ENCODE measurements at regions not wholly inside any gene's neighbourhood (a gene's known extent, or its start where the extent isn't known, plus 50 kb on each side); places are given as distances from the start of the nearest gene placed in this dataset.

- no peak overlapping the region for H3K27ac ChIP-seq (ENCODE audit: low read depth, low read length)
- H3K4me1 ChIP-seq (ENCODE audit: control insufficient read depth in 1 of 2, insufficient read depth in 2 of 2, low read length in 2 of 2): no peaks in the 10 kb centered on the region
- no peaks in the 10 kb centered on the region for H3K36me3 ChIP-seq (ENCODE audit: control insufficient read depth in 1 of 2, insufficient read depth in 2 of 2, low read length in 2 of 2)
- H3K9ac ChIP-seq (ENCODE audit: low read depth in 1 of 2, low read length in 2 of 2): no peak overlapping the region
- no peak overlapping the region for H3K4me3 ChIP-seq (ENCODE audit: low read depth in 1 of 2, low read length in 2 of 2)
- no peaks in the 10 kb centered on the region for H3K27me3 ChIP-seq (ENCODE audit: control insufficient read depth in 1 of 2, insufficient read depth in 2 of 2, low read length in 2 of 2)
- no peaks in the 10 kb centered on the region for H3K9me3 ChIP-seq (ENCODE audit: control insufficient read depth in 1 of 2, low read length in 2 of 2)
Observed at GRCh38 chr6:74070091-74070490, 374.1 kb downstream of the CD109 start.

GRCh38 chr6:74069089-74069581 lies 373.1 kb downstream of the CD109 start:
- no peaks in the 10 kb centered on the region for H3K9me3 ChIP-seq (ENCODE audit: control insufficient read depth in 1 of 2, low read length in 2 of 2)
- no peaks in the 10 kb centered on the region for H3K4me1 ChIP-seq (ENCODE audit: control insufficient read depth in 1 of 2, insufficient read depth in 2 of 2, low read length in 2 of 2)
- no peaks in the 10 kb centered on the region for H3K36me3 ChIP-seq (ENCODE audit: control insufficient read depth in 1 of 2, insufficient read depth in 2 of 2, low read length in 2 of 2)
- no peak overlapping the region for H3K27ac ChIP-seq (ENCODE audit: low read depth, low read length)
- H3K4me3 ChIP-seq (ENCODE audit: low read depth in 1 of 2, low read length in 2 of 2): no peak overlapping the region
- no peak overlapping the region for H3K9ac ChIP-seq (ENCODE audit: low read depth in 1 of 2, low read length in 2 of 2)
- H3K27me3 ChIP-seq (ENCODE audit: control insufficient read depth in 1 of 2, insufficient read depth in 2 of 2, low read length in 2 of 2): no peaks in the 10 kb centered on the region

DNA sequence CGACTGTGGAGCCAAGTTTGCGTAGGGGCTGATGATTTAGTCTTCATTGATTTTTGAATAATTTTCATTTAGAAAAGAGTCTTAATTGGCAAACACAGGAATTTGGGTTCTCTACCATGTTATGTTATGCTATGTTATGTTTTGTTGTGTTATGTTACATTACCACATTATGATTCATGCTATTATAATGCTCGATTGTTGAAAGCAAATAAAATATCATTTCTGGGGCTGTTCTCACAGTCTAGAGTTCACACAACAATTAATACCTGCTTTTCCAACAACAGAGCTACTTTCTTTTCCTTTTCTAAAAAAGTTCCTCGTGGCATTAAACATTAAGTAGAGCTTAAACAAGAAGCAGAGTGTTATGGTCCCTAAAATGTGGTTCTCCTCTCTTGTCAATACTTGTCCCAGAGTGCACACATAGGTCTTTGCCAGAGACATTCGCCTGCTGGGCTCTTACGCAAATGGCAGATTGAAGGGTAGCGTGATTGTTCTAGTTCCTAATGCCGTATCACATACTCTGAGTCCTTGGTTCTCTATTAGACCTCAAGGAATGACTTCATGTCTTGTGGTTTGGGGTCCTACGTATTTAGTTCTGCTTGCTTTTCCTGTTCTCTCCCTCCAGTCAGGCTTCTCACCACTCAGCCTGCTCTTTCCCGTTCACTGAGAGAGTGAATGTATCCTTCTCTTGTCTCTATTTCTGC lies 370.3 kb downstream of the CD109 start:
- Histone ChIP-seq H3K9me3 (ENCODE audit: control insufficient read depth in 1 of 2, low read length in 2 of 2) (no peaks in the 10 kb centered on the region), H3K4me1 (ENCODE audit: control insufficient read depth in 1 of 2, insufficient read depth in 2 of 2, low read length in 2 of 2) (no peaks in the 10 kb centered on the region), H3K4me3 (ENCODE audit: low read depth in 1 of 2, low read length in 2 of 2) (no peak overlapping the region), H3K9ac (ENCODE audit: low read depth in 1 of 2, low read length in 2 of 2) (no peak overlapping the region), H3K27ac (ENCODE audit: low read depth, low read length) (no peak overlapping the region), H3K36me3 (ENCODE audit: control insufficient read depth in 1 of 2, insufficient read depth in 2 of 2, low read length in 2 of 2) (no peaks in the 10 kb centered on the region), H3K27me3 (ENCODE audit: control insufficient read depth in 1 of 2, insufficient read depth in 2 of 2, low read length in 2 of 2) (no peaks in the 10 kb centered on the region)

GRCh38 chr6:74065705-74066104 lies 369.7 kb downstream of the CD109 start:
- Histone ChIP-seq H3K4me3 (ENCODE audit: low read depth in 1 of 2, low read length in 2 of 2) (no peak overlapping the region), H3K9ac (ENCODE audit: low read depth in 1 of 2, low read length in 2 of 2) (no peak overlapping the region), H3K27ac (ENCODE audit: low read depth, low read length) (no peak overlapping the region), H3K36me3 (ENCODE audit: control insufficient read depth in 1 of 2, insufficient read depth in 2 of 2, low read length in 2 of 2) (no peaks in the 10 kb centered on the region), H3K9me3 (ENCODE audit: control insufficient read depth in 1 of 2, low read length in 2 of 2) (no peaks in the 10 kb centered on the region), H3K4me1 (ENCODE audit: control insufficient read depth in 1 of 2, insufficient read depth in 2 of 2, low read length in 2 of 2) (no peaks in the 10 kb centered on the region), H3K27me3 (ENCODE audit: control insufficient read depth in 1 of 2, insufficient read depth in 2 of 2, low read length in 2 of 2) (no peaks in the 10 kb centered on the region)

DNA sequence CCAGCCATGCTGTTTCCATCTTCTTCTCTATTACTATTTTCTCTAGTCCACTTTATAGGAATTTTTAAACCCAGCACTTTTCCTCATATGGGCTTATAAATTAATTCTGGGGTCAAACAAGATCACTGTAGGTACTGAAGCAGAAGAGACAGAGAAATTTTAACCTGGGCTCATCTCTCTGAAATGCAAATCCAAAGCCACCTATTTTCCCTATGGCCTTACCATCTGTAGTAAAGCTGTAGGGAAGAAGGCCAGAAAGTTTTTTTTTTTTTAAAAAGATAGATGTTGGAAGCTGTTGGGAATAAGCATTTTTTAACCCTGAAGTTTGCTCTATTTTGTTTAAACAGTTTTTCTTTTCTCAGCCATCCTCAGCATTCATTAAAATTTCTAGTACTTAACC lies 367.4 kb downstream of the CD109 start:
- H3K27ac ChIP-seq (ENCODE audit: low read depth, low read length): no peak overlapping the region
- no peak overlapping the region for H3K9ac ChIP-seq (ENCODE audit: low read depth in 1 of 2, low read length in 2 of 2)
- no peaks in the 10 kb centered on the region for H3K9me3 ChIP-seq (ENCODE audit: control insufficient read depth in 1 of 2, low read length in 2 of 2)
- H3K36me3 ChIP-seq (ENCODE audit: control insufficient read depth in 1 of 2, insufficient read depth in 2 of 2, low read length in 2 of 2): no peaks in the 10 kb centered on the region
- H3K27me3 ChIP-seq (ENCODE audit: control insufficient read depth in 1 of 2, insufficient read depth in 2 of 2, low read length in 2 of 2): no peaks in the 10 kb centered on the region
- no peak overlapping the region for H3K4me3 ChIP-seq (ENCODE audit: low read depth in 1 of 2, low read length in 2 of 2)
- no peaks in the 10 kb centered on the region for H3K4me1 ChIP-seq (ENCODE audit: control insufficient read depth in 1 of 2, insufficient read depth in 2 of 2, low read length in 2 of 2)

DNA sequence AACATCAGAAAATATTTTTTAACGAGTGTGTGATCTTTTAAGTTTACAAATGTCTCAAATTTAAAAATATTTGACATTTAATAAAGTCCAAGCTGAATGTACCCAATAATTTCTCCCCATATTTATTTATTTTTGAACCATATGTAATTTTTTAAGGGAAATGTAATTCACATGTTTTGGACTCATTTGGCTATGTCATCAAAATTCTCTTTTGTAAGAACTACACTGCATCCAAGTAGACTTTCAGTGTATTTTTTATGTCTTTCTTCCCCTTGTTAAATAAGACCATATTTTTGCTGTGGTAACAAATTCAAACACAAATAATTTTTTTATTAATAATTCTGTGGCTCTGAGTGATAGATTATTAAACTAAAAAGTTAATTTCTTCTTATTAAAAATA lies 365.2 kb downstream of the CD109 start:
- Histone ChIP-seq H3K36me3 (ENCODE audit: control insufficient read depth in 1 of 2, insufficient read depth in 2 of 2, low read length in 2 of 2) (no peaks in the 10 kb centered on the region), H3K4me3 (ENCODE audit: low read depth in 1 of 2, low read length in 2 of 2) (no peak overlapping the region), H3K9me3 (ENCODE audit: control insufficient read depth in 1 of 2, low read length in 2 of 2) (no peaks in the 10 kb centered on the region), H3K4me1 (ENCODE audit: control insufficient read depth in 1 of 2, insufficient read depth in 2 of 2, low read length in 2 of 2) (no peaks in the 10 kb centered on the region), H3K9ac (ENCODE audit: low read depth in 1 of 2, low read length in 2 of 2) (no peak overlapping the region), H3K27ac (ENCODE audit: low read depth, low read length) (no peak overlapping the region), H3K27me3 (ENCODE audit: control insufficient read depth in 1 of 2, insufficient read depth in 2 of 2, low read length in 2 of 2) (no peaks in the 10 kb centered on the region)

DNA sequence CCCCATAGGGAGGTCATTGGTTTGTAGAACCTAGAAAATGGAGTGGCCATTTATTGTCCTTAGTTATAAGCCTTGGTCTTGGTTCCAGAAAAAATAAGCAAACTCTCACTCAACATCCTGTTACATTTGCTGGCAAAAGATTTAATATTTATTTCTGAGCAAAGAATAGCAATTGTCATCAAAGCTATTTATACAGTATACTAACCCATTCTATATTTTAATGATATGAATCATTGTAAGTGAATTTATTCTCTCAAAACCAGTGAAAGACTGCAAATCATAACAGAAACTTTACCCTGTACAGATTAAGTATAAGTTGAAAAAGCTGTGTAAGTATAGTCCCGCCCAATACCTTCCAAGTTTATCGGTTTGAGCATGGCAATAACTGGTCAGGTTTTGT lies 364.4 kb downstream of the CD109 start:
- Histone ChIP-seq H3K4me3 (ENCODE audit: low read depth in 1 of 2, low read length in 2 of 2) (no peak overlapping the region), H3K9me3 (ENCODE audit: control insufficient read depth in 1 of 2, low read length in 2 of 2) (no peaks in the 10 kb centered on the region), H3K36me3 (ENCODE audit: control insufficient read depth in 1 of 2, insufficient read depth in 2 of 2, low read length in 2 of 2) (no peaks in the 10 kb centered on the region), H3K4me1 (ENCODE audit: control insufficient read depth in 1 of 2, insufficient read depth in 2 of 2, low read length in 2 of 2) (no peaks in the 10 kb centered on the region), H3K9ac (ENCODE audit: low read depth in 1 of 2, low read length in 2 of 2) (no peak overlapping the region), H3K27me3 (ENCODE audit: control insufficient read depth in 1 of 2, insufficient read depth in 2 of 2, low read length in 2 of 2) (no peaks in the 10 kb centered on the region), H3K27ac (ENCODE audit: low read depth, low read length) (no peak overlapping the region)

- no peak overlapping the region for H3K27ac ChIP-seq (ENCODE audit: low read depth, low read length)
- no peaks in the 10 kb centered on the region for H3K4me1 ChIP-seq (ENCODE audit: control insufficient read depth in 1 of 2, insufficient read depth in 2 of 2, low read length in 2 of 2)
- no peak overlapping the region for H3K9ac ChIP-seq (ENCODE audit: low read depth in 1 of 2, low read length in 2 of 2)
- H3K27me3 ChIP-seq (ENCODE audit: control insufficient read depth in 1 of 2, insufficient read depth in 2 of 2, low read length in 2 of 2): no peaks in the 10 kb centered on the region
- no peaks in the 10 kb centered on the region for H3K36me3 ChIP-seq (ENCODE audit: control insufficient read depth in 1 of 2, insufficient read depth in 2 of 2, low read length in 2 of 2)
- no peak overlapping the region for H3K4me3 ChIP-seq (ENCODE audit: low read depth in 1 of 2, low read length in 2 of 2)
- no peaks in the 10 kb centered on the region for H3K9me3 ChIP-seq (ENCODE audit: control insufficient read depth in 1 of 2, low read length in 2 of 2)
Observed at GRCh38 chr6:74058606-74059005, 362.6 kb downstream of the CD109 start.

GRCh38 chr6:74057326-74057725 lies 361.3 kb downstream of the CD109 start:
- no peaks in the 10 kb centered on the region for H3K9me3 ChIP-seq (ENCODE audit: control insufficient read depth in 1 of 2, low read length in 2 of 2)
- H3K36me3 ChIP-seq (ENCODE audit: control insufficient read depth in 1 of 2, insufficient read depth in 2 of 2, low read length in 2 of 2): no peaks in the 10 kb centered on the region
- H3K27ac ChIP-seq (ENCODE audit: low read depth, low read length): no peak overlapping the region
- no peak overlapping the region for H3K4me3 ChIP-seq (ENCODE audit: low read depth in 1 of 2, low read length in 2 of 2)
- no peak overlapping the region for H3K9ac ChIP-seq (ENCODE audit: low read depth in 1 of 2, low read length in 2 of 2)
- no peaks in the 10 kb centered on the region for H3K4me1 ChIP-seq (ENCODE audit: control insufficient read depth in 1 of 2, insufficient read depth in 2 of 2, low read length in 2 of 2)
- H3K27me3 ChIP-seq (ENCODE audit: control insufficient read depth in 1 of 2, insufficient read depth in 2 of 2, low read length in 2 of 2): no peaks in the 10 kb centered on the region

GRCh38 chr6:74054190-74054589 lies 358.2 kb downstream of the CD109 start:
- H3K9ac ChIP-seq (ENCODE audit: low read depth in 1 of 2, low read length in 2 of 2): no peak overlapping the region
- H3K36me3 ChIP-seq (ENCODE audit: control insufficient read depth in 1 of 2, insufficient read depth in 2 of 2, low read length in 2 of 2): no peaks in the 10 kb centered on the region
- H3K27ac ChIP-seq (ENCODE audit: low read depth, low read length): no peak overlapping the region
- no peaks in the 10 kb centered on the region for H3K9me3 ChIP-seq (ENCODE audit: control insufficient read depth in 1 of 2, low read length in 2 of 2)
- no peaks in the 10 kb centered on the region for H3K4me1 ChIP-seq (ENCODE audit: control insufficient read depth in 1 of 2, insufficient read depth in 2 of 2, low read length in 2 of 2)
- H3K27me3 ChIP-seq (ENCODE audit: control insufficient read depth in 1 of 2, insufficient read depth in 2 of 2, low read length in 2 of 2): no peaks in the 10 kb centered on the region
- H3K4me3 ChIP-seq (ENCODE audit: low read depth in 1 of 2, low read length in 2 of 2): no peak overlapping the region
